Fibroblast of lung (primary cell): ENCODE measurements at regions not wholly inside any gene's neighbourhood (a gene's known extent, or its start where the extent isn't known, plus 50 kb on each side); places are given as distances from the start of the nearest gene placed in this dataset.

Source experiments
- DNase-seq, 2 donors: peaks; one replicate each; pipeline versions ENCODE4 v3.0.0 to v3.0.0-alpha.2; 2010; ENCODE audit warnings: low read depth in 2 of 2
- H2AFZ ChIP-seq: 2 replicates; pipeline ENCODE4 v1.5.1; 2012; ENCODE audit warnings: low read length, control low read depth, inconsistent platforms
- H3K27ac ChIP-seq: 2 replicates; pipeline ENCODE4 v1.5.1; 2011; ENCODE audit warnings: low read length, control low read depth; ENCODE audit not compliant: insufficient read depth
- H3K27me3 ChIP-seq: 2 replicates; pipeline ENCODE4 v1.5.1; 2011; ENCODE audit warnings: mild to moderate bottlenecking, low read length; ENCODE audit not compliant: control insufficient read depth, insufficient read depth
- H3K36me3 ChIP-seq: 2 replicates; pipeline ENCODE4 v1.5.1; 2011; ENCODE audit warnings: low read length; ENCODE audit not compliant: control insufficient read depth, insufficient read depth
- H3K4me1 ChIP-seq: 2 replicates; pipeline ENCODE4 v1.5.1; 2011; ENCODE audit warnings: low read length; ENCODE audit not compliant: control insufficient read depth, insufficient read depth; ENCODE audit errors: extremely low read depth
- H3K4me2 ChIP-seq: 2 replicates; pipeline ENCODE4 v1.5.1; 2011; ENCODE audit warnings: low read length, control low read depth; ENCODE audit not compliant: insufficient read depth; ENCODE audit errors: extremely low read depth
- H3K4me3 ChIP-seq, 4 experiments: fragments of 200-600 bp in 1 of 4; sonication (generic) in 1 of 4; replicated peaks in 1 of 4; 2 replicates each; pipeline ENCODE4 v1.5.1; 2011 to 2016; ENCODE audit warnings: low read length in 4 of 4, low read depth in 3 of 4, mild to moderate bottlenecking in 3 of 4, control low read depth in 2 of 4, inconsistent platforms in 1 of 4, mixed read lengths in 1 of 4; ENCODE audit not compliant: insufficient read depth in 1 of 4; ENCODE audit errors: control extremely low read depth in 1 of 4
- H3K79me2 ChIP-seq: 2 replicates; pipeline ENCODE4 v1.5.1; 2012; ENCODE audit warnings: mild to moderate bottlenecking, low read length, inconsistent platforms; ENCODE audit not compliant: control insufficient read depth, insufficient read depth
- H3K9ac ChIP-seq: 2 replicates; pipeline ENCODE4 v1.5.1; 2011; ENCODE audit warnings: mild to moderate bottlenecking, low read length, control low read depth; ENCODE audit not compliant: insufficient read depth
- H3K9me3 ChIP-seq: 2 replicates; pipeline ENCODE4 v1.5.1; 2012; ENCODE audit warnings: low read depth, low read length; ENCODE audit not compliant: control insufficient read depth, insufficient read depth
- H4K20me1 ChIP-seq: 2 replicates; pipeline ENCODE4 v1.5.1; 2011; ENCODE audit warnings: low read length; ENCODE audit not compliant: control insufficient read depth, insufficient read depth; ENCODE audit errors: extremely low read depth
- EZH2 ChIP-seq: IDR thresholded peaks from 2 replicates; pipeline ENCODE4 v1.5.1; 2012; ENCODE audit warnings: low read length, control low read depth, mild to moderate bottlenecking; ENCODE audit errors: missing control alignments
- TF ChIP-seq, protein P1 (sequence below), 2 donors: IDR thresholded peaks in 1 of 2; conservative IDR thresholded peaks in 1 of 2; 1 replicate in 1 of 2; 2 replicates in 1 of 2; pipeline ENCODE4 v1.5.1; 2011 to 2012; ENCODE audit warnings: low read length in 2 of 2, control low read depth in 1 of 2, inconsistent platforms in 1 of 2, low read depth in 1 of 2, mild to moderate bottlenecking in 1 of 2

DNA sequence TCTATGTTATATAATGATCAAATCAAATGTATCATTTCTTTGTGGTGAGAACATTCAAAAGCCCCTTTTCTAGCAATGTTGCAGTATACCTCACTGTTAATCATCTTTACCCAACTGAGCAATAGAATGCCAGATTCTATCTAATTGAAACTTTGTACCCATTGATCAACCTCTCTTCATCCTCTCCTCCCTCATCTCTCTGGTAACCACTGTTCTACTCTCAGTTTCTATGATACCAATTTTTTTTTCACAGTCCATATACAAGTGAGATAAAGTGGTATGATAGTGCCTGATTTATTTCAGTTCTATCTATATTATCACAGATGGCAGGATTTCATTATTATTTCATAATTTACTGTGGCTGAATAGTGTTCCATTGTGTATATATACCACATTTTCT is 209.8 kb downstream of the SPCS3 start:
- Histone ChIP-seq H3K27ac (no peak overlapping the region), H4K20me1 (no peaks in the 10 kb centered on the region), H3K9me3 (no peaks in the 10 kb centered on the region), H2AFZ (no peak overlapping the region), H3K4me2 (no peak overlapping the region), H3K27me3 (no peaks in the 10 kb centered on the region), H3K36me3 (no peaks in the 10 kb centered on the region), H3K79me2 (no peaks in the 10 kb centered on the region), H3K9ac (no peak overlapping the region), H3K4me1 (peaks cover 9% of the 10 kb centered on the region), H3K4me3 (no peak overlapping the region)
- no peak for TF ChIP-seq EZH2
- TF ChIP-seq, protein P1, sequence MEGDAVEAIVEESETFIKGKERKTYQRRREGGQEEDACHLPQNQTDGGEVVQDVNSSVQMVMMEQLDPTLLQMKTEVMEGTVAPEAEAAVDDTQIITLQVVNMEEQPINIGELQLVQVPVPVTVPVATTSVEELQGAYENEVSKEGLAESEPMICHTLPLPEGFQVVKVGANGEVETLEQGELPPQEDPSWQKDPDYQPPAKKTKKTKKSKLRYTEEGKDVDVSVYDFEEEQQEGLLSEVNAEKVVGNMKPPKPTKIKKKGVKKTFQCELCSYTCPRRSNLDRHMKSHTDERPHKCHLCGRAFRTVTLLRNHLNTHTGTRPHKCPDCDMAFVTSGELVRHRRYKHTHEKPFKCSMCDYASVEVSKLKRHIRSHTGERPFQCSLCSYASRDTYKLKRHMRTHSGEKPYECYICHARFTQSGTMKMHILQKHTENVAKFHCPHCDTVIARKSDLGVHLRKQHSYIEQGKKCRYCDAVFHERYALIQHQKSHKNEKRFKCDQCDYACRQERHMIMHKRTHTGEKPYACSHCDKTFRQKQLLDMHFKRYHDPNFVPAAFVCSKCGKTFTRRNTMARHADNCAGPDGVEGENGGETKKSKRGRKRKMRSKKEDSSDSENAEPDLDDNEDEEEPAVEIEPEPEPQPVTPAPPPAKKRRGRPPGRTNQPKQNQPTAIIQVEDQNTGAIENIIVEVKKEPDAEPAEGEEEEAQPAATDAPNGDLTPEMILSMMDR (conservative IDR thresholded peaks at IDR 0.05 in 1 of 2, IDR thresholded peaks at IDR 0.05 in 1 of 2; ENCODE audit: low read depth in 1 of 2, low read length in 2 of 2): no peak
- no peak for DNase-seq

DNA sequence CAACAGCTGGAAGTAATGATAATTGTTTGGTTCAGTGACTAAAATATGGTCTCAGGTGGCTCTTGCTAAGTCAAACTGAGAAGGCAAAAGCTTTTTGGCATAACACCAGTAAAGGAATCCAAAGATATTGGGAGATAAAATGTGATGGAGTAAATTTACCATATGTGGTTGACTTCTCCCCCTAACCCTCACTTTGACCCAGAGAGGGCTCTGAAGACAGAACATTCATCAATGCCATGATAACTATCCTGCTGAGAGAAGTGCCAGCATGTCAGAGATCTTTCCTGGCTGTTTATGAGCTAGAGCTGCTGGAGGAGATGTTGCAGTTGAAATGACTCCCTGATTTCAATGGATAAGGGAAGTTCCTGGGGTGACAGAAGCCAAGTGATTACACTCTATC is 213.4 kb downstream of the SPCS3 start:
- Histone ChIP-seq H3K4me3 (no peak overlapping the region), H3K79me2 (no peaks in the 10 kb centered on the region), H3K4me1 (peaks cover 9% of the 10 kb centered on the region), H3K4me2 (no peak overlapping the region), H3K27ac (no peak overlapping the region), H2AFZ (no peak overlapping the region), H3K9ac (no peak overlapping the region), H4K20me1 (no peaks in the 10 kb centered on the region), H3K9me3 (no peaks in the 10 kb centered on the region), H3K27me3 (no peaks in the 10 kb centered on the region), H3K36me3 (no peaks in the 10 kb centered on the region)
- TF ChIP-seq, protein P1 (conservative IDR thresholded peaks at IDR 0.05 in 1 of 2, IDR thresholded peaks at IDR 0.05 in 1 of 2; ENCODE audit: low read depth in 1 of 2, low read length in 2 of 2): no peak
- TF ChIP-seq EZH2: no peak
- DNase-seq: peak in 1 of 2 donors; percentile 15

DNA sequence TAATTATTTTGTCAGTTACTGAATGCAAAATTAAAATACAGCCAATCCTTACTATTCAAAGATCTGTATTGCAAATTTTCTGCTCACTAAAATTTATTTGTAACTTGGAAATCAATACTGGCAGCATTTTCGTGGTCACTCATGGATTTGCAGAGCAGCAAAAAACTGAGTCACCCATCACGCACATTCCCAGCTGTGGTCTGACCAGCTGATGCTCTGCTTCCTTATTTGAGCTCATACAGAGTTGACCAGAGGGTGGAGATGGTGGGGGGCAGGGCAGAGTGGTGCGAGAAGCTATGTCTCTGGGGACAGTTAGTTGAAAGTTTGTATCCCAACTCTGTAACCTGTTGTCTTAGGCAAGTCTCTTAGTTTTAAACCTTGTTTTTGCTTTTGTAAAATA is 214.8 kb downstream of the SPCS3 start:
- no peak for TF ChIP-seq EZH2
- TF ChIP-seq, protein P1 (conservative IDR thresholded peaks at IDR 0.05 in 1 of 2, IDR thresholded peaks at IDR 0.05 in 1 of 2; ENCODE audit: low read depth in 1 of 2, low read length in 2 of 2): no peak
- Histone ChIP-seq H3K4me3 (no peak overlapping the region), H4K20me1 (no peaks in the 10 kb centered on the region), H3K4me1 (peaks cover 9% of the 10 kb centered on the region), H3K9ac (no peak overlapping the region), H3K36me3 (no peaks in the 10 kb centered on the region), H3K27ac (no peak overlapping the region), H2AFZ (no peak overlapping the region), H3K27me3 (no peaks in the 10 kb centered on the region), H3K4me2 (peak overlapping the region; percentile 16), H3K79me2 (no peaks in the 10 kb centered on the region), H3K9me3 (no peaks in the 10 kb centered on the region)
- peak; percentile 91 to 92 for DNase-seq
